HG02678 (cell line): ENCODE measurements at regions not wholly inside any gene's neighbourhood (a gene's known extent, or its start where the extent isn't known, plus 50 kb on each side); places are given as distances from the start of the nearest gene placed in this dataset.
"Not testable (repeated sequence)": the region's sequence is repeated elsewhere in the genome, so short reads cannot be mapped to it uniquely, and the experiment has no call there.

Experiments
- ATAC-seq: cut with Tn5 transposase; IDR thresholded peaks from one replicate; pipeline ENCODE4 v1.9.1; 2021; ENCODE audit warnings: mild to moderate bottlenecking, moderate library complexity; ENCODE audit not compliant: unreplicated experiment

DNA sequence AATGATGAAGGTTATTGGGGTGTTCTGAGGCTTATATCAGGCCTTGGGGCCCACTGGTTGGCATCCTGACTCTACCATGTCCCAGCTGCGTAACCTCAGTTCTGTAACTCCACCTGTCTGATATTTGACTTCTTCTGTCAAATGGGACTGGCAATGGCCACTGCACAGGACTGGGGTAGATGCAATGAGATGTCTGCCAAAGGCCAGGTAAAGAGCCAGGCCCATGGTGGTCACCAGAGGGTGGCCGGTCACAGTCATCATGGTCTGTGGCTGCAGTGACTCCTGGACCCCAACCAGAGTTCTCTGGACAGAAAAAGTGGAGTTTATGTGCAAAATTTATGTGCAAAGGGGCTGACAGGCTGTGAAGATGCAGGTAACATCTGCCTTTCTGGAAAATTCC is 173.3 kb downstream of the PTPRU start:
- ATAC-seq, result no peak

DNA sequence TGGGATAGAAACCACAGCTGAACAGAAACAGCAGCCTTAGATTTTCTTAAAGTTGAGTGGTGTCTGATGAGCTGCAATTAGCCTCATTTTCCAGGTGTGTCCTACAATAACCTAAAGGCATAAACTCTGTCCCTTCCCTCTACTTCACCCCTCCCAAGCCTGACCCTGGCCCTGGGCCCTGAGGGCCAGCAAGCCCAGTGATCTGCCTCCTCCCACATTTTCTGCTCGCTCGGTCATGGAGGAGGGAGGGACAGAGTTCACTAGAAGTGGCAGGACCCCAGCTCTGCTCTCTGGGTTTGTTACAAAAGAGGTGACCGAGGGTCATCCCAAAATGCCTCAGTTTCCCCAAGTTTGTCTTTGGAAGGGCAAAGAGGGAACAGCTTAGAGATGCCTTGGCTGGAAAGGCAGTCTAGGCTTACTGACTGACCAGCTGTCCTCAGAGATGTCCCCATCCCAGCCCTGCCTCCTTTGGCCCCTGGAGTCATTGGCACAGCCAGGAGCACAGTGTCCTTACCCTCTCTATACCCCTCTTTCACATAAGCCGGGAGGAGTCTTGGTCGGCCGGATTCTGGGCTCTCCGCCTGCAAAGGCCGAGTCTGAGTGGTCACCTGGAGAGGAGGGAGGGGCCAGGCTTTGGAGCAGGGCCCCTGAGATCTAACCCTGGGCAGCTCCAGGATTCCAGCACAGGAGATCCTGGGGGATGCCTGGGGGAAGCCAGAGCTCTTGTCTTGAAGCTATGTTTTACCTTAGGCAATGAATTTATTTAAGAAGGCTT is 172.7 kb downstream of the PTPRU start:
- no peak for ATAC-seq

DNA sequence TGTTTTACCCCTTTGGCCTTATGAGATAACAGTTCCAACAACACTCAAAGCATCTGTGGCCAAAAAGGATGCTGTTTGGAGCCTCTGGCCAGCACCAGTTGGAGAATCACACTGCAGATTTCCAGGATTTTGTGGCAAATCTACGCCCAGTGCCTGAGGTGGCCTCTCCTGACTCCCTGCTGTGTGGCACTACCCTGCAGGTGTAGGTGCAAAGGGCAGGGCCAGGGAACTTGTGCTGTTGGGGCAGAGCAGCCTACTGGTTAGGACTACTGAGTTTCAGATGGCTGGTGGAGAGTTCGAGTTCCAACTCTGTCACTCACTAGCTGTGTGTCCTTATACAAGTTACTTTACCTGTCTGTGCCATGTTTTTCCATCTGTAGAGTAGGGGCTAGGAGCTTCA is 170.5 kb downstream of the PTPRU start:
- no peak for ATAC-seq

DNA sequence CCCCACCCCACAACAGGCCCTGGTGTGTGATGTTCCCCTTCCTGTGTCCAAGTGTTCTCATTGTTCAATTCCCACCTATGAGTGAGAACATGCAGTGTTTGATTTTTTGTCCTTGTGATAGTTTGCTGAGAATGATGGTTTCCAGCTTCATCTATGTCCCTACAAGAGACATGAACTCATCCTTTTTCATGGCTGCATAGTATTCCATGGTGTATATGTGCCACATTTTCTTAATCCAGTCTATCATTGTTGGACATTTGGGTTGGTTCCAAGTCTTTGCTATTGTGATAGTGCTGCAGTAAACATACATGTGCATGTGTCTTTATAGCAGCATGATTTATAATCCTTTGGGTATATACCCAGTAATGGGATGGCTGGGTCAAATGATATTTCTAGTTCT is 163.9 kb downstream of the PTPRU start:
- not testable (repeated sequence) for ATAC-seq

DNA sequence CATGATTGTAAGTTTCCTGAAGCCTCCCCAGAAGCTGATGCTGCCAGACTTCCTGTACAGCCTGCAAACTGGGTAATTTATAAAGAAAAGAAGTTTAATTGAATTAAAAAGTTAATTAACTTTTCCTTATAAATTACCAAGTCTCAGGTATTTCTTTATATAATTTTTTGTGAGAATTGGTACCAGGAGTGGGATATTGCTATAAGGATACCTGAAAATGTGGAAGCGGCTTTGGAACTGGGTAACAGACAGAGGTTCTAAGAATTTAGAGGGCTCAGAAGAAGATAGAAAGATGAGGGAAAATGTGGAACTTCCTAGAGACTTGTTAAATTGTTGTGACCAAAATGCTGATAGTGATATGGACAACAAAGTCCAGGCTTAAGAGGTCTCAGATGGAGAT is 163.1 kb downstream of the PTPRU start:
- no peak for ATAC-seq

DNA sequence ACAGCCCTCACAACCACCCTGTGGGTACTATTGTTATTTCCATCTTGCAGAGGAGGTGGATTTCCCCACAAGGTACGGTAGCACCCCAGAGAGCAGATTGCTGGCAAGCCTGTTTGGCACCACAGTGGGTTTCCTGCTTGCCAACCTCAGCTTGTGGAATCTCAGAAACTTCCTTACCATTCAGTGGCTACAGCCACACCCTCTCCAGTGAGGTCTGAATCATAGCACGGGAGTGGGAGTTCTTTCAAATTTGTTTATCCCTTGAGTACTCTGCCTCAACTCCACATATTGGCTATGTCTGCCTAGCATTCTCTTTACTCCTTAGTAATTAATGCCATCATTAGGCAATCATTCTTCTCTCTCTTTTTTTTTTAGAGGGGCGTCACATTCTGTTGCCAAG is 162.1 kb downstream of the PTPRU start:
- ATAC-seq, result no peak

DNA sequence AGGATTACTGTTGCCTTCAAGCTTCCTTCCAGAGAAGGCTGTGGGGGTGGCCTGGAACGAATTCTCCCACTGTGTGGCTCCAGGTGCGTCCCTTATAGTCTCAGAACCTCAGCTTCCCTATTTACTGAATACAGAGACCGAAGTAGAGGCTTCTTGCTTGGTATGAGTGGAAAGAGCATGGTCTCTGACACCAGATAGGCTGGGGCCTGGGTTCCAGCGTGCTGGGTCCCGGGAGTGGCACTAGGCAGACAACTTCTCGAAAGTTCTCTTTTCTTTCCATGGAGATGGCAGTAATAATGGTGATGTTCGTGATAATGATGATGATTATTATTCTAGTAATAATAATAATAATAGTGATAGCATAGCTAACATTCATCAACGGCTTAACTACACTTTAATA is 161.7 kb downstream of the PTPRU start:
- no peak for ATAC-seq

DNA sequence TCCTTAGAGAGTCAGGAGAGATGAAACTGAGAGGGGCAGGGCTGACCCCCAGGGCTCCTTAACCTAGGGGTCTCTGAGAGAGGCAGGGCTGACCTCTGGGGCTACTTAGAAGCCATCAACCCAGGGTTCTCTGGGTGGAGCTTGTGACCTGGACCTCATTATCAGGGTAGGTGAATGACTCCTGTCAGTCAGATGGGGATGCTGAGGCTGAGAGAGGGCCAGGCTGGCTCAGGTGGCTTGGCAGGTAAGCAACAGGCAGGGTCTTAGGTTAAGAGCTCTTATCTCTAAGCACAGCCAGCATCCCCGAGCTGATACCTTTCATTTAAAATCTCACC is 160.9 kb downstream of the PTPRU start:
- no peak for ATAC-seq

DNA sequence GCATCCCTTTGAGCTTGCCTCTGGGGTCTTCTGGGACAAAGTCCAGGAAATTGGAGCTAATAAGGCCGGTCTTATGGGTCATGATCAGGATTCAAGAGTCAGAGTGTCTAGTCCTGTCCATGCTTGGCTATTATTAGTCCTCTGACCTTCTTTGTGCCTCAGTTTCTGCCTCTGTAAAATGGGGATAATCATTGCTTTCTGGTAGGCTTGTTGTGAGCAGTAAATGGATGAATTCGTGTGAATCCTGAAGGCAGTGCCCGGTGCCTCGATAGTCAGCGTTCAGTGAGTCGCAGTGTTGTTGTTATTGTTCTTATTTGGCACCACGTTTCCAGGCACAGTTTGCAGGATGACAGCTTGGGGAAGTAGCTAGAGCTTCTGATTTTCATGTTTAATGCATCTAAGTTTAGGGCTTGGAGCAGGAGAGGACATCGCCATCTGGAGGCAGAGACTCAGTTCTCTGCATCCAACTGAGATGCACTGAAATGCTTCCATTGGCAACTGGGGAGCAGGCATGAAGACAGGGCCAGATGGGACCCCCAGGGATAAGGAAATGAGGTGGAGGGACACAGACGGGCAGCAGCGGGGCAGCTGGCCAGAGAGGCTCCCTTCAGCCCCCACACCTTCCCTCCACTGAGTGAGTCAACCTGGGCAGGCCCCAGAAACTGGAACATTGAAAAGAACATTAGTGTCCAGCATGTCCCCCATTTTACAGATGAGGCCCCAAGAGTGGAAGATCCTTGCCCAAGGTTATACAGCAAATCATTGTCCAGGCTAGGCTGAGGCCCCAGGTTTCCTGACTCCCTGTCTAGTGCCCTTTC is 160.3 kb downstream of the PTPRU start:
- no peak for ATAC-seq

DNA sequence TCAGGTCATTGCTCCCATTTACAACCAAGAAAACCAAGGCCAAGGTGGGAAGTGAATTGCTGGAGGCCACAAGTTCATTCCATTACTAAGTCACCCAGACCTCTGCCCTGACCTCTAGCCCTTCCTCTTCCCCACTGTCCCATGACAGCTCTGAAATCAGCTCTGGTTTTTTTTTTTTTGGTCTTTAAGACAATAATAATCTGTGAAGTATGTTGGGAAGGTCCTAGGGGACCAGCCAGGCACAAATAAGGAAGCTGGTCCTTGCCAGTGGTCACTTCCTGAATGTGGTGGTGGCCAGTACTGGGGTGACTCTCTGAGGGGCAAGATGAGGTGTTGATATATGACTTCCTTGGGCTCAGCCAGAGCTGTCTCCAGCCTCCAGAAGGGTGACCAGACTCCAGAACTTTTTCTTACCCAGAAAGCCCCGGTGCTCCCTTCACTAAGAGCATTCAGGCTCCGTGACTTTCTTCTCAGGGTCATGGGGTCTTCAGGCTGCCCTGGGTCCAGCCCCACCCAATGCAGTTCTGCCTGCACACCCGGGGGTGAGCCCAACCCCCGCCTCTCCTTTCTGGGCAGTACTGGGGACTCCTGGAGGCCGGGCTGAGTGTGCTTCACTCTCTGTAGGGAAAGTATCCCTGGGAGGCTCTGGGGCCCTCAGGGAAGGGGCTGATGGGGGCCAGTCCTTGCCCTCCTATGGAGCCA is 159.6 kb downstream of the PTPRU start:
- ATAC-seq, result no peak

DNA sequence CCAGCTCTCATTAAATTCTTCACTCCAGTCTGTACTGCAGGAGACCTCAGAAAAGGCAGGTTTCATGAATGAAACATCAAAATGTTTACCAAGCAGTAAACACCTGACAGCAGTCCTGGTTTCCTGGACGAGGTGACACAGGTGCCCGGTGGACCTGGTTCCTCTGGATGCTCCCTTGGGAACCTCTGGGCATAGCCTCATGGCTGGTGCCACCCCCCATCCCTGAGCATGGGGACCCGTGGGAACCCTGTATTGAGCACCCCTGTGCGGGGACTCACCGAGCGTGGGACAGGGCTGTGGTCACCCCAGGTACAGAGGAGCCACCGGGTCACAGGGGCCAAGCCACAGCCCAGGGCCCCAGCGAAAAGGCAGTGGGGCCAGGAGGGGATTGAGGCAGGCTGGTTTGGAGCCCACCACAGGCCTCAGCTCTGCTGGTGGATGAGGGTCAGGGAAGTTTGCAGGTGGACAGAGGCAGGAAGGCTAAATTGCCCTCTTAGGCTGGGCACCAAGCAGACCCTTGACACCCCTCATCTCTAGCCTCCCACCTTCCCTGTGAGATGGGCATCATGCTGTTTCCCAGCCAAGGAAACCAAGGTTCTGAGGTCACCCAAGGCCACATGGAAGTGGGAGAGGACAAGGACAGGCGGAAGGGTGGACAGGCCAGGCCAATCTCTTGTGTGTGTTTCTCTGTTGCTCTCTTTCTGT is 158.4 kb downstream of the PTPRU start:
- no peak for ATAC-seq

DNA sequence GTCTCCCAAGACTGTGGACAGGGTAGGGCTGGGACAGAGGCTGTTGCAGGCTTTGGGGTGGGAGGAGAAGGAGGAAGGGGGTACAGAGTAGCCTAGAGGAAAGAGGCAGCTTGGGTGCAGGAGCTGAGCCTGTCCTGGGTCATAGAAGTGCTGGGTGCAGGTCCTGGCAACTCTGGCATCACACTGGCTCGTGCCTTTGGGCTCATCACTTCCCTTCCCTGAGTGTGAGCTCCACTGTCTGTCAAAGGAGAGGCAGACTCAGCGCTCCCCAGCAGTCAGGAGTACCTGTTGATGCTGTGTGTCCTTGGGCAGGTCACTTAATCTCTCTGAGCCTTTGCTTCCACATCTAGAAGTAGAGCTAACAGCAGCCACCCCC is 157.1 kb downstream of the PTPRU start:
- ATAC-seq, result no peak

DNA sequence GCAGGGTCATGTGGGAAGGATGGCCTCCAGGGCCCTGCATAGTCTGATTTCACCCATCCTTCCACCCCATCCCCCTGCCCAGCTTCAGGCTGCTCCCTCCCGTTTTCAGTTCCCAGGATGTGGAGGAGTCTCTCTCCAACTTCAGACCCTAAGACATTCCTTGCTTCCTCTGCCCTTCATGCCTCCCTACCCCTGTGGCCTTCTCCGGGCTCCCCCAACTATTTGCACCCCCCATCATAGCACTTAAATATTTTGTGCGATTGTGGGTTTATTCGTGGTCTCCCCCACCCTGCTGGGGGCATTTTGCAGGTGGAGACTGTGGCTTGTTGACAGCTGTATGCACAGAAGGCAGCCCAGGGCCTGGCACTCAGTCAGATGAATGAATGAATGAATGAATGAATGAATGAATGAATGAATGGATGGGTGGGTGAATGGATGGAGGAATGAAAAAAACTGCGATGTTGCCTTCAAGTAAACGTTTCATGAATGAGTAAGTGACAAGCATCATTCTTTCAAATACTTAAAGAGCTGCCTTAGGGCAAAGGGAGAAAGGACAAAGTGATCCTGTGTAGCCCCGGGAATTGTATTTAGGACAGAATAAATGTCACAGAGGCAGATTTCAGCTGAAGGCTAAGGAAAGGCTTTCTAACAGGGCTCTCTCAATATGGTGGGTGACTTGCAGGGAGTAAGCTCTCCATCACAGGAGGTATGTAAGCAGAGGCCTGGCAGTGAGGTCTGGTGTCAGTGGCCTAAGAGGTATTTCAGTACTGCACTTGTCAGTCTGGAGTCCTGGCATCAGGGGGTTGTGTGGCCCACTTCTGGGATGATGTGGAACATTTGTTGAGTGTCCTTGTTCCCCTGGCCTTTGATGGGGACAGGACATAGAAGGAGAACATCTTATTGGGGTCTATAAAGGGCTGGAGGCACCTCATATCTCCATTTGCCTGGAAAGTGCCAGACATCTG is 156.4 kb downstream of the PTPRU start:
- ATAC-seq, result no peak

DNA sequence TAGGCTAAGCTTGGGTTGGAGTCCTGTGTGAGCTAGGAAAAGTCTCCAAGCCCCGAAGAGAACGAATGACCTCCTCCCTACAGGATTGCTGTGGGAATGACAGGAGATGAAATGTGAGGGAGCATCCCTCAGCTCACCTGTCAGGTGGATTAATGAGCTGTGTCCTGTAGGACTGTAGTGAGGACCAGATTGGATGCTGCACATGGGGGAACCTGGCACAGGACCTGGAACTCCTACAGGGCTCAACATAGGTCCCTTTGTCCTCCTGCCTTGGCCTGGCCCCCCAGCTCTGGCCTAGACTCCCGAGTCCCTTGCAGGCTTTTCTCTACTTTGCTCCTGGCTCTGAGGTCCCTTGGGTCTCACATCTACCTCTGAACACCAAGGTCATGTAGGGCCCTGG is 155.7 kb downstream of the PTPRU start:
- ATAC-seq, result no peak

DNA sequence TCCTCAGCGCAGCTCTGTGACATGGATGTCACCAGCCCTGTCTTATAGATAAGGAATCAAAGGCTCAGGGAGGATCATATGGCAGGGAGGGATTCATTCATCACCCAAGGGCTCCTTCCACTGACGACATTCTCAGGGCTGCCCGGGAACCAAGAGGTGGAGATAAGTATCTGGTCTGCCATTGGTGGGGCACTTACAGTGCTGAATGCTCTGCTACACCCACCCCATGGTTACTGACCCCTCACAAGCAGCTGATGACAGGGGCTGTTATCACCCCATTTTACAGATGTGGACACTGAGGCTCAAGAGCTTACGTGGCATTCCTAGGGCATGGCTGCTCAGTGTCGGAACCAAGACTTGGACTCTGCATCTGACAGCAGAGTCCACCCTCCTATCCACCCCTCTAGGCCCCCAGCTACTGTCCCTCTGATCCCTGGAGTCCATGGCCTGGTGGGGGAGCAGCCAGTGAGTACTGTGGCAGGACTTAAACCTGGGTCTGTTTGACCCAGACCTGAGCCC is 155.1 kb downstream of the PTPRU start:
- no peak for ATAC-seq

DNA sequence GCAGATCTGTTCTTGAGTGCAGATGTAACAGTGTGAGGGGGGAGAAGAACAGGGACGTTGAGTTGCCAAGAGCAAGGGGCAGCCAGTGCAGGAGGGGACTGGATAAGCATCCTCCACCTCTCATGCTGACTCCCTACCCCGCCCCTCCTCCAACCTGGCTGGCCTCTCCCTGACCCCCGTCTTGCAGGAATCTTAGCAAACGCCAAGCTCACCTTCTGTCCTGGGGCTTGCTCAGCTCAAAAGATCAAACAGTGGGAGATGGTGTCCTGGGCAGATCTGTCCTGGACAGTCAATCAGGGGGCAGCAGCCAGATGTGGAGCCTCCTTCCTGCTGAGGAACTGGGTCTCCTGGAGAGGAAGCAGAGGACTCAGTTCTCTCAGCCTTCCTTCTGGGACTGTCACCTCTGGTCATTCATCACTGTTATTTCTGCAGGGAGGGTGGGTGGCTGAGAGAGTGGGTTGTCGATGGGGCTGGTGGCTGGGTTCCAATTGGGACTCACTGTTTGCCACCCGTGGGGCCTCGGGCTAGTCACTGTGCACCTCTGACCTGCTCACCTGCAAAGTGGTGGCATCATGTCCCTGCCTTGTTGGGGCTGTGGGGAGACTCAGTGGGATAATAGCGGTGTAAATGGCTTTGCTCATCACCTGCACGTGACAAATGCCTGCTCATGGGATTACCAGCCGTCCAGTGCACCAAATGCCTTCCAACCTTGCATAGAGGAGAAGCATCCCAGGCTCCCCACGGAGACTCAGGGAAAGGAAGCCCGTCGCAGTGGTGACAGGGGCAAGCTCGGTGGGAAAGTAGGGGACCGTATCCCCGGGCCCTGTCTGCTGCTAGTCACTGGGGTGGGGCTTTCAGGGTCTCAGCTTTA is 154.4 kb downstream of the PTPRU start:
- ATAC-seq, result no peak

DNA sequence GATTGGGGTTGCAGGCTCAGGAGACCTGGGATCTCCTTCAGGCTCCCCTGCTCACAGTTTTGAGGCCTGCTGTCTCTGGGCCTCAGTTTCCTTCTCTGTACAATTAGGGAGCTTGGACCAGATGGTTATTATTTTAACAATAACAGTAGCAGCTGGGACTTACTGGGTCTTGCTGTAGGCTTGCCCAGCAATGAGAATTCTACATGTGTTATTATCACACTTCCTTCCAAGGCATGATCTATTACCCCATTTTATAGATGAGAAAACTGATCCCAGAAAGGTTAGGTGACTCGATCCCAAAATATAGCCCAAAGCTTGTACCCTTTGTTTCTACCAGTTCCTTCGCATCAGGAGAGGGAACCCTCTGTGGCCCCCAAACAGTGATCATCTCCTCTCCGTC is 153.8 kb downstream of the PTPRU start:
- ATAC-seq, result no peak

DNA sequence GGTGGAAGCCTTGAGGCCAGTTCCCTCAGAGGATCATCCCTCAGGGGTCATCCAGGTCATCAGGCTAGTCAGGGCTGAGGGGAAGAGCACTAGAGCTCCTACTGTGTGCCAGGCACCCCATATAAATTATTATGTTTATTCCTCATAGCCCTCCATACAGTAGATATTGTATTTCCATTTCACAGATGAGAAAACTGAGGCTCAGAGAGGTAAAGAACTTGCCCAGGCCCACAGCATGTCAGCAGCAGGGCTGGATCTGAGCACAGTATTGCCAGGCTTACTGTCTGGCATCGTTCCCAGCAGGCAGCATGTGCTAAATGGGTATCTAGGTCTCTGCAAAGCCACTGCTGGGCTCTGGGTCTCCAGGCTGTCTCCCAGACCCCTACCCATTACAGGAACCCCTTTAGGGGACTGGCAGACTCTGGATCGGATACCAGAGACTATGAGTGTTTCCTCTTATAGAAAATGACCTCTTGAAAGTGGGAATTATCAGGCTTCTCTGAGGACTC is 153.3 kb downstream of the PTPRU start:
- ATAC-seq, result no peak

DNA sequence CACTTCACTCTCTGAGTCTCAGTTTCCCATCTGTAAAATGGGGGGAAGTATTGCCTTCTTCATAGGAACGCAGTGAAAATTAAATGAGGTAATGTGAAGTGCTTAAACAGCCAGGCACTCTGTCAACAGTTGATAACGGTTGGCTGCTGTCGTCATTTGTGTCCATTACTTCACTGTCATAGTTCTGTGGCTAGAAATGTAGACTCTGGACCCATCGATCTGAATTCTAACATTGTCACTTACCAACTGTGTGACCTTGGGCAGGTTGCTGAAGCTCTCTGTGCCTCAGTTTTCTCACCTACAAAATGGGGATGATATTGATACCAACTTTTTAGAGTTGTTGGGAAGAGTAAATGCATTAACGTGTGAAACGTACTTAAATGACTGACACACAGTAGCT is 152.6 kb downstream of the PTPRU start:
- ATAC-seq, result no peak
